Right atrium auricular region (tissue), 2 donors: ENCODE measurements at regions not wholly inside any gene's neighbourhood (a gene's known extent, or its start where the extent isn't known, plus 50 kb on each side); places are given as distances from the start of the nearest gene placed in this dataset.

Experiments used
- DNase-seq: peaks from one replicate; pipeline ENCODE4 v3.0.0-alpha.2; 2019; ENCODE audit warnings: low spot score
- H3K27ac ChIP-seq, 2 donors: fragments of 200-600 bp; sonication (generic); 1 replicate in 1 of 2; 2 replicates in 1 of 2; pipeline ENCODE4 v1.5.1; 2016 to 2019
- H3K27me3 ChIP-seq, 2 donors: fragments of 200-600 bp; sonication (generic); one replicate each; pipeline versions ENCODE4 v1.5.1 to v1.6.0; 2017 to 2019
- H3K36me3 ChIP-seq: fragments of 200-600 bp; sonication (generic); one replicate; pipeline ENCODE4 v1.5.1; 2016
- H3K4me1 ChIP-seq, 2 donors: fragments of 200-600 bp; sonication (generic); one replicate each; pipeline versions ENCODE4 v1.5.1 to v1.6.0; 2017 to 2019
- H3K4me3 ChIP-seq, 2 donors: fragments of 200-600 bp; sonication (generic); 1 replicate in 1 of 2; 2 replicates in 1 of 2; pipeline ENCODE4 v1.5.1; 2017 to 2019; ENCODE audit warnings: mild to moderate bottlenecking in 1 of 2, moderate library complexity in 1 of 2
- H3K9me3 ChIP-seq, 2 donors: fragments of 200-600 bp; sonication (generic); one replicate each; pipeline ENCODE4 v1.5.1; 2019
- CTCF ChIP-seq, 2 donors: fragments of 200-600 bp; sonication (generic); IDR thresholded peaks; one replicate each; pipeline ENCODE4 v1.5.1; 2019; ENCODE audit warnings: antibody characterized with exemption in 2 of 2

GRCh38 chr4:177632481-177632880 is 190.2 kb upstream of the AGA start:
- no peaks in the 10 kb centered on the region for H3K9me3 ChIP-seq
- H3K27ac ChIP-seq, result no peak overlapping the region
- no peak overlapping the region for H3K4me3 ChIP-seq
- no peaks in the 10 kb centered on the region for H3K4me1 ChIP-seq
- no peak for TF ChIP-seq CTCF (IDR thresholded peaks at IDR 0.05)
- no peaks in the 10 kb centered on the region for H3K36me3 ChIP-seq
- H3K27me3 ChIP-seq, result no peaks in the 10 kb centered on the region
- DNase-seq, result no peak

GRCh38 chr4:177638871-177639270 is 196.6 kb upstream of the AGA start:
- Histone ChIP-seq H3K27ac (no peak overlapping the region), H3K27me3 (no peaks in the 10 kb centered on the region), H3K9me3 (no peaks in the 10 kb centered on the region), H3K36me3 (no peaks in the 10 kb centered on the region), H3K4me1 (no peaks in the 10 kb centered on the region), H3K4me3 (no peak overlapping the region)
- no peak for TF ChIP-seq CTCF (IDR thresholded peaks at IDR 0.05)
- DNase-seq, result no peak

- TF ChIP-seq CTCF (IDR thresholded peaks at IDR 0.05), result no peak
- H3K27ac ChIP-seq, result no peak overlapping the region
- H3K36me3 ChIP-seq, result no peaks in the 10 kb centered on the region
- H3K27me3 ChIP-seq, result no peaks in the 10 kb centered on the region
- DNase-seq, result no peak
- no peaks in the 10 kb centered on the region for H3K9me3 ChIP-seq
- H3K4me3 ChIP-seq, result no peak overlapping the region
- H3K4me1 ChIP-seq, result no peaks in the 10 kb centered on the region
Observed at GRCh38 chr4:177640864-177641263, 198.6 kb upstream of the AGA start.

- Histone ChIP-seq H3K27me3 (no peaks in the 10 kb centered on the region), H3K4me1 (no peaks in the 10 kb centered on the region), H3K9me3 (no peaks in the 10 kb centered on the region), H3K4me3 (no peak overlapping the region), H3K27ac (no peak overlapping the region), H3K36me3 (no peaks in the 10 kb centered on the region)
- no peak for DNase-seq
- no peak for TF ChIP-seq CTCF (IDR thresholded peaks at IDR 0.05)
Observed at GRCh38 chr4:177660223-177660622, 218.0 kb upstream of the AGA start.

- TF ChIP-seq CTCF (IDR thresholded peaks at IDR 0.05), result peak in 1 of 2 donors; percentile 18
- H3K4me1 ChIP-seq, result no peaks in the 10 kb centered on the region
Observed at GRCh38 chr4:177667687-177668086, 225.4 kb upstream of the AGA start.

GRCh38 chr4:177671387-177671786 is 229.2 kb upstream of the AGA start:
- TF ChIP-seq CTCF (IDR thresholded peaks at IDR 0.05), result no peak
- no peak overlapping the region for H3K4me3 ChIP-seq
- no peaks in the 10 kb centered on the region for H3K4me1 ChIP-seq
- H3K27me3 ChIP-seq, result no peaks in the 10 kb centered on the region
- no peak for DNase-seq
- H3K27ac ChIP-seq, result no peak overlapping the region
- no peaks in the 10 kb centered on the region for H3K9me3 ChIP-seq
- H3K36me3 ChIP-seq, result no peaks in the 10 kb centered on the region

More at GRCh38 chr4:177667687-177668086, 225.4 kb upstream of the AGA start:
- Histone ChIP-seq H3K9me3 (no peaks in the 10 kb centered on the region), H3K4me3 (no peak overlapping the region), H3K27me3 (no peaks in the 10 kb centered on the region), H3K27ac (no peak overlapping the region), H3K36me3 (no peaks in the 10 kb centered on the region)
- no peak for DNase-seq
